GM23338 (cell line): ENCODE measurements at regions not wholly inside any gene's neighbourhood (a gene's known extent, or its start where the extent isn't known, plus 50 kb on each side); places are given as distances from the start of the nearest gene placed in this dataset.

Experiments
- ATAC-seq: fragments of 200-7000 bp; cut with Tn5 transposase; 3 replicates; pipeline ENCODE4 v1.9.1; 2020
- DNase-seq: peaks from one replicate; pipeline ENCODE4 v3.0.0-alpha.2; 2015; ENCODE audit warnings: low spot score
- H2AFZ ChIP-seq: fragments of 200-600 bp; sonication (generic); 2 replicates; pipeline ENCODE4 v1.8.0; 2016; ENCODE audit warnings: antibody characterized with exemption, mild to moderate bottlenecking, moderate library complexity
- H3F3A ChIP-seq: fragments of 200-600 bp; sonication (generic); replicated peaks from 2 replicates; pipeline ENCODE4 v1.8.0; 2017; ENCODE audit warnings: antibody characterized with exemption, mixed run types, low read depth
- H3K27ac ChIP-seq: fragments of 200-600 bp; sonication (generic); 2 replicates; pipeline ENCODE4 v1.6.1; 2016; ENCODE audit warnings: low read depth
- H3K27me3 ChIP-seq: fragments of 200-600 bp; sonication (generic); 2 replicates; pipeline ENCODE4 v1.8.0; 2016; ENCODE audit warnings: mild to moderate bottlenecking, mixed run types, moderate library complexity; ENCODE audit not compliant: insufficient read depth
- H3K36me3 ChIP-seq: fragments of 200-600 bp; sonication (generic); 2 replicates; pipeline ENCODE4 v1.8.0; 2016; ENCODE audit warnings: mild to moderate bottlenecking; ENCODE audit not compliant: insufficient read depth
- H3K4me1 ChIP-seq: fragments of 200-600 bp; sonication (generic); 2 replicates; pipeline ENCODE4 v1.8.0; 2016; ENCODE audit warnings: mild to moderate bottlenecking, moderate library complexity; ENCODE audit not compliant: insufficient read depth
- H3K4me2 ChIP-seq: fragments of 200-600 bp; sonication (generic); 2 replicates; pipeline ENCODE4 v1.7.1; 2017; ENCODE audit warnings: mixed run types
- H3K4me3 ChIP-seq: fragments of 200-600 bp; sonication (generic); 2 replicates; pipeline ENCODE4 v1.6.1; 2016; ENCODE audit warnings: mixed run types
- H3K79me2 ChIP-seq: fragments of 200-600 bp; sonication (generic); replicated peaks from 2 replicates; pipeline ENCODE4 v1.8.0; 2017; ENCODE audit warnings: mild to moderate bottlenecking; ENCODE audit not compliant: insufficient read depth
- H3K9me2 ChIP-seq: fragments of 200-600 bp; sonication (generic); 2 replicates; pipeline ENCODE4 v1.8.0; 2017; ENCODE audit not compliant: insufficient read depth
- H4K20me1 ChIP-seq: fragments of 200-600 bp; sonication (generic); replicated peaks from 2 replicates; pipeline ENCODE4 v1.8.0; 2017; ENCODE audit warnings: mild to moderate bottlenecking; ENCODE audit not compliant: insufficient read depth
- H3K27ac Mint-ChIP-seq: 2 replicates; pipeline ENCODE4 v1.8.0; 2020; ENCODE audit warnings: inconsistent platforms, mild to moderate bottlenecking, moderate library complexity, mixed read lengths
- H3K27me3 Mint-ChIP-seq: 3 replicates; pipeline ENCODE4 v1.8.0; 2022; ENCODE audit warnings: low read depth, mild to moderate bottlenecking, moderate library complexity, mixed read lengths, inconsistent platforms; ENCODE audit not compliant: insufficient read depth, poor library complexity
- H3K36me3 Mint-ChIP-seq: 3 replicates; pipeline ENCODE4 v1.8.0; 2021; ENCODE audit warnings: low read depth, mild to moderate bottlenecking, inconsistent platforms, moderate library complexity, mixed read lengths
- H3K4me1 Mint-ChIP-seq: 3 replicates; pipeline ENCODE4 v1.8.0; 2020; ENCODE audit warnings: mild to moderate bottlenecking, inconsistent platforms, mixed read lengths
- H3K4me3 Mint-ChIP-seq: 3 replicates; pipeline ENCODE4 v1.8.0; 2021; ENCODE audit warnings: moderate library complexity, mild to moderate bottlenecking, inconsistent platforms, mixed read lengths
- H3K9me3 Mint-ChIP-seq: 3 replicates; pipeline ENCODE4 v1.8.0; 2020; ENCODE audit warnings: moderate library complexity, mild to moderate bottlenecking, inconsistent platforms, mixed read lengths
- CREB1 ChIP-seq: fragments of 250-450 bp; sonication (Bioruptor Pico); IDR thresholded peaks from 2 replicates; pipeline ENCODE4 v1.5.0; 2020; ENCODE audit warnings: low read depth, mild to moderate bottlenecking, moderate library complexity
- EZH2 ChIP-seq: fragments of 200-600 bp; sonication (generic); IDR thresholded peaks from one replicate; pipeline ENCODE4 v1.8.0; 2017; ENCODE audit warnings: antibody characterized with exemption, mild to moderate bottlenecking, low read depth; ENCODE audit not compliant: unreplicated experiment
- EZH2phosphoT487 ChIP-seq: fragments of 200-600 bp; sonication (generic); IDR thresholded peaks from one replicate; pipeline ENCODE4 v1.8.1; 2018; ENCODE audit warnings: antibody characterized with exemption; ENCODE audit not compliant: unreplicated experiment
- JUNB ChIP-seq: IDR thresholded peaks from one replicate; pipeline ENCODE4 v1.6.1; 2016; ENCODE audit warnings: antibody characterized with exemption; ENCODE audit not compliant: unreplicated experiment
- NANOG ChIP-seq: IDR thresholded peaks from 2 replicates; pipeline ENCODE4 v1.6.1; 2016; ENCODE audit warnings: antibody characterized with exemption, borderline replicate concordance
- POLR2AphosphoS5 ChIP-seq: IDR thresholded peaks from 2 replicates; pipeline ENCODE4 v1.6.1; 2016; ENCODE audit warnings: antibody characterized with exemption, low read depth
- STAT1 ChIP-seq: IDR thresholded peaks from one replicate; pipeline ENCODE4 v1.6.1; 2016; ENCODE audit warnings: antibody characterized with exemption; ENCODE audit not compliant: unreplicated experiment
- ZNF114 ChIP-seq: fragments of 250-450 bp; sonication (Bioruptor Pico); IDR thresholded peaks from 2 replicates; pipeline ENCODE4 v1.5.0; 2020; ENCODE audit warnings: mild to moderate bottlenecking, moderate library complexity
- ZNF331 ChIP-seq: fragments of 250-450 bp; sonication (Bioruptor Pico); IDR thresholded peaks from 2 replicates; pipeline ENCODE4 v1.5.0; 2020; ENCODE audit warnings: low read depth, mild to moderate bottlenecking, moderate library complexity
- TF ChIP-seq, protein P1 (sequence below): fragments of 250-450 bp; sonication (Bioruptor Pico); IDR thresholded peaks from 2 replicates; pipeline ENCODE4 v1.5.0; 2020; ENCODE audit warnings: mild to moderate bottlenecking, moderate library complexity
- TF ChIP-seq, protein P2 (sequence below), 2 experiments: fragments of 200-600 bp in 1 of 2; sonication (generic) in 1 of 2; conservative IDR thresholded peaks; 2 replicates each; pipeline versions ENCODE4 v1.5.1 to v1.6.1; 2016 to 2017; ENCODE audit warnings: antibody characterized with exemption in 2 of 2, low read depth in 2 of 2, mild to moderate bottlenecking in 2 of 2, moderate library complexity in 1 of 2
- TF ChIP-seq, protein P3 (sequence below): IDR thresholded peaks from one replicate; pipeline ENCODE4 v1.6.1; 2018; ENCODE audit warnings: antibody characterized with exemption; ENCODE audit not compliant: unreplicated experiment
- TF ChIP-seq, protein P4 (sequence below): IDR thresholded peaks from 2 replicates; pipeline ENCODE4 v1.6.1; 2016; ENCODE audit warnings: antibody characterized with exemption

DNA sequence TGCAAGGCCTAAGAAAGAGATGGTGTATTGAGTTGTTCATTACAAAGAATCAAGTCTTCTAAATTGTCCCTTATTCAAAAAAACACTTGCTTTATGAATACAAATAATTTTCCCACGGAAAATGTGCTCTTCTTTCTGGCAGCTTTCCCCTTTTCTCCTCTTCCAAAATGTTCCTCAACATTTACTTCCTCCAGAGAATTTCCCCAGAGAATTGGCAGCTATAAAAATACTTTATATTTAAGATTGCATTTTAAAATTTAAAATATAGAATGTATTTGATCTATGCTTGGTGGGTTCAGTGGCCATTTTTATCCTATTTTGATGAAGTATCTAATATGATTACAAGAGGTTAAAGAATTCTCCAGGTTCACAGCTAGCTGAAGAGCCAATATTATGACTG is 521.0 kb downstream of the IQCM start:
- H3K27ac Mint-ChIP-seq, result no peak overlapping the region
- DNase-seq, result no peak
- H3K4me3 ChIP-seq, result no peak overlapping the region
- peaks cover 10% of the 10 kb centered on the region; the same call in 1 of the 3 replicates for H3K4me1 Mint-ChIP-seq
- H3F3A ChIP-seq, result no peaks in the 10 kb centered on the region
- no peak overlapping the region for H3K4me3 Mint-ChIP-seq
- no peak overlapping the region for H3K27ac ChIP-seq
- no peaks in the 10 kb centered on the region for H3K27me3 Mint-ChIP-seq
- no peaks in the 10 kb centered on the region for H3K79me2 ChIP-seq
- no peaks in the 10 kb centered on the region for H3K36me3 Mint-ChIP-seq
- no peaks in the 10 kb centered on the region for H3K4me1 ChIP-seq
- H3K9me3 Mint-ChIP-seq, result no peaks in the 10 kb centered on the region
- no peak for TF ChIP-seq POLR2AphosphoS5
- TF ChIP-seq, protein P1, sequence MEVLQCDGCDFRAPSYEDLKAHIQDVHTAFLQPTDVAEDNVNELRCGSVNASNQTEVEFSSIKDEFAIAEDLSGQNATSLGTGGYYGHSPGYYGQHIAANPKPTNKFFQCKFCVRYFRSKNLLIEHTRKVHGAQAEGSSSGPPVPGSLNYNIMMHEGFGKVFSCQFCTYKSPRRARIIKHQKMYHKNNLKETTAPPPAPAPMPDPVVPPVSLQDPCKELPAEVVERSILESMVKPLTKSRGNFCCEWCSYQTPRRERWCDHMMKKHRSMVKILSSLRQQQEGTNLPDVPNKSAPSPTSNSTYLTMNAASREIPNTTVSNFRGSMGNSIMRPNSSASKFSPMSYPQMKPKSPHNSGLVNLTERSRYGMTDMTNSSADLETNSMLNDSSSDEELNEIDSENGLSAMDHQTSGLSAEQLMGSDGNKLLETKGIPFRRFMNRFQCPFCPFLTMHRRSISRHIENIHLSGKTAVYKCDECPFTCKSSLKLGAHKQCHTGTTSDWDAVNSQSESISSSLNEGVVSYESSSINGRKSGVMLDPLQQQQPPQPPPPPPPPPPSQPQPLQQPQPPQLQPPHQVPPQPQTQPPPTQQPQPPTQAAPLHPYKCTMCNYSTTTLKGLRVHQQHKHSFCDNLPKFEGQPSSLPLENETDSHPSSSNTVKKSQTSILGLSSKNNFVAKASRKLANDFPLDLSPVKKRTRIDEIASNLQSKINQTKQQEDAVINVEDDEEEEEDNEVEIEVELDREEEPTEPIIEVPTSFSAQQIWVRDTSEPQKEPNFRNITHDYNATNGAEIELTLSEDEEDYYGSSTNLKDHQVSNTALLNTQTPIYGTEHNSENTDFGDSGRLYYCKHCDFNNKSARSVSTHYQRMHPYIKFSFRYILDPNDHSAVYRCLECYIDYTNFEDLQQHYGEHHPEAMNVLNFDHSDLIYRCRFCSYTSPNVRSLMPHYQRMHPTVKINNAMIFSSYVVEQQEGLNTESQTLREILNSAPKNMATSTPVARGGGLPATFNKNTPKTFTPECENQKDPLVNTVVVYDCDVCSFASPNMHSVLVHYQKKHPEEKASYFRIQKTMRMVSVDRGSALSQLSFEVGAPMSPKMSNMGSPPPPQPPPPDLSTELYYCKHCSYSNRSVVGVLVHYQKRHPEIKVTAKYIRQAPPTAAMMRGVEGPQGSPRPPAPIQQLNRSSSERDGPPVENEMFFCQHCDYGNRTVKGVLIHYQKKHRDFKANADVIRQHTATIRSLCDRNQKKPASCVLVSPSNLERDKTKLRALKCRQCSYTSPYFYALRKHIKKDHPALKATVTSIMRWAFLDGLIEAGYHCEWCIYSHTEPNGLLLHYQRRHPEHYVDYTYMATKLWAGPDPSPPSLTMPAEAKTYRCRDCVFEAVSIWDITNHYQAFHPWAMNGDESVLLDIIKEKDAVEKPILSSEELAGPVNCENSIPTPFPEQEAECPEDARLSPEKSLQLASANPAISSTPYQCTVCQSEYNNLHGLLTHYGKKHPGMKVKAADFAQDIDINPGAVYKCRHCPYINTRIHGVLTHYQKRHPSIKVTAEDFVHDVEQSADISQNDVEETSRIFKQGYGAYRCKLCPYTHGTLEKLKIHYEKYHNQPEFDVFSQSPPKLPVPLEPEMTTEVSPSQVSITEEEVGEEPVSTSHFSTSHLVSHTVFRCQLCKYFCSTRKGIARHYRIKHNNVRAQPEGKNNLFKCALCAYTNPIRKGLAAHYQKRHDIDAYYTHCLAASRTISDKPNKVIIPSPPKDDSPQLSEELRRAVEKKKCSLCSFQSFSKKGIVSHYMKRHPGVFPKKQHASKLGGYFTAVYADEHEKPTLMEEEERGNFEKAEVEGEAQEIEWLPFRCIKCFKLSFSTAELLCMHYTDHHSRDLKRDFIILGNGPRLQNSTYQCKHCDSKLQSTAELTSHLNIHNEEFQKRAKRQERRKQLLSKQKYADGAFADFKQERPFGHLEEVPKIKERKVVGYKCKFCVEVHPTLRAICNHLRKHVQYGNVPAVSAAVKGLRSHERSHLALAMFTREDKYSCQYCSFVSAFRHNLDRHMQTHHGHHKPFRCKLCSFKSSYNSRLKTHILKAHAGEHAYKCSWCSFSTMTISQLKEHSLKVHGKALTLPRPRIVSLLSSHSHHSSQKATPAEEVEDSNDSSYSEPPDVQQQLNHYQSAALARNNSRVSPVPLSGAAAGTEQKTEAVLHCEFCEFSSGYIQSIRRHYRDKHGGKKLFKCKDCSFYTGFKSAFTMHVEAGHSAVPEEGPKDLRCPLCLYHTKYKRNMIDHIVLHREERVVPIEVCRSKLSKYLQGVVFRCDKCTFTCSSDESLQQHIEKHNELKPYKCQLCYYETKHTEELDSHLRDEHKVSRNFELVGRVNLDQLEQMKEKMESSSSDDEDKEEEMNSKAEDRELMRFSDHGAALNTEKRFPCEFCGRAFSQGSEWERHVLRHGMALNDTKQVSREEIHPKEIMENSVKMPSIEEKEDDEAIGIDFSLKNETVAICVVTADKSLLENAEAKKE (CRISPR knock-in tag), result no peak
- no peak for TF ChIP-seq JUNB
- TF ChIP-seq, protein P2, sequence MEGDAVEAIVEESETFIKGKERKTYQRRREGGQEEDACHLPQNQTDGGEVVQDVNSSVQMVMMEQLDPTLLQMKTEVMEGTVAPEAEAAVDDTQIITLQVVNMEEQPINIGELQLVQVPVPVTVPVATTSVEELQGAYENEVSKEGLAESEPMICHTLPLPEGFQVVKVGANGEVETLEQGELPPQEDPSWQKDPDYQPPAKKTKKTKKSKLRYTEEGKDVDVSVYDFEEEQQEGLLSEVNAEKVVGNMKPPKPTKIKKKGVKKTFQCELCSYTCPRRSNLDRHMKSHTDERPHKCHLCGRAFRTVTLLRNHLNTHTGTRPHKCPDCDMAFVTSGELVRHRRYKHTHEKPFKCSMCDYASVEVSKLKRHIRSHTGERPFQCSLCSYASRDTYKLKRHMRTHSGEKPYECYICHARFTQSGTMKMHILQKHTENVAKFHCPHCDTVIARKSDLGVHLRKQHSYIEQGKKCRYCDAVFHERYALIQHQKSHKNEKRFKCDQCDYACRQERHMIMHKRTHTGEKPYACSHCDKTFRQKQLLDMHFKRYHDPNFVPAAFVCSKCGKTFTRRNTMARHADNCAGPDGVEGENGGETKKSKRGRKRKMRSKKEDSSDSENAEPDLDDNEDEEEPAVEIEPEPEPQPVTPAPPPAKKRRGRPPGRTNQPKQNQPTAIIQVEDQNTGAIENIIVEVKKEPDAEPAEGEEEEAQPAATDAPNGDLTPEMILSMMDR (conservative IDR thresholded peaks at IDR 0.05; ENCODE audit: low read depth in 2 of 2), result no peak
- no peak for TF ChIP-seq ZNF331 (CRISPR knock-in tag)
- no peak for TF ChIP-seq ZNF114 (CRISPR knock-in tag)
- no peak for TF ChIP-seq EZH2
- TF ChIP-seq, protein P3, sequence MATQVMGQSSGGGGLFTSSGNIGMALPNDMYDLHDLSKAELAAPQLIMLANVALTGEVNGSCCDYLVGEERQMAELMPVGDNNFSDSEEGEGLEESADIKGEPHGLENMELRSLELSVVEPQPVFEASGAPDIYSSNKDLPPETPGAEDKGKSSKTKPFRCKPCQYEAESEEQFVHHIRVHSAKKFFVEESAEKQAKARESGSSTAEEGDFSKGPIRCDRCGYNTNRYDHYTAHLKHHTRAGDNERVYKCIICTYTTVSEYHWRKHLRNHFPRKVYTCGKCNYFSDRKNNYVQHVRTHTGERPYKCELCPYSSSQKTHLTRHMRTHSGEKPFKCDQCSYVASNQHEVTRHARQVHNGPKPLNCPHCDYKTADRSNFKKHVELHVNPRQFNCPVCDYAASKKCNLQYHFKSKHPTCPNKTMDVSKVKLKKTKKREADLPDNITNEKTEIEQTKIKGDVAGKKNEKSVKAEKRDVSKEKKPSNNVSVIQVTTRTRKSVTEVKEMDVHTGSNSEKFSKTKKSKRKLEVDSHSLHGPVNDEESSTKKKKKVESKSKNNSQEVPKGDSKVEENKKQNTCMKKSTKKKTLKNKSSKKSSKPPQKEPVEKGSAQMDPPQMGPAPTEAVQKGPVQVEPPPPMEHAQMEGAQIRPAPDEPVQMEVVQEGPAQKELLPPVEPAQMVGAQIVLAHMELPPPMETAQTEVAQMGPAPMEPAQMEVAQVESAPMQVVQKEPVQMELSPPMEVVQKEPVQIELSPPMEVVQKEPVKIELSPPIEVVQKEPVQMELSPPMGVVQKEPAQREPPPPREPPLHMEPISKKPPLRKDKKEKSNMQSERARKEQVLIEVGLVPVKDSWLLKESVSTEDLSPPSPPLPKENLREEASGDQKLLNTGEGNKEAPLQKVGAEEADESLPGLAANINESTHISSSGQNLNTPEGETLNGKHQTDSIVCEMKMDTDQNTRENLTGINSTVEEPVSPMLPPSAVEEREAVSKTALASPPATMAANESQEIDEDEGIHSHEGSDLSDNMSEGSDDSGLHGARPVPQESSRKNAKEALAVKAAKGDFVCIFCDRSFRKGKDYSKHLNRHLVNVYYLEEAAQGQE, result no peak
- TF ChIP-seq EZH2phosphoT487, result no peak
- TF ChIP-seq, protein P4, sequence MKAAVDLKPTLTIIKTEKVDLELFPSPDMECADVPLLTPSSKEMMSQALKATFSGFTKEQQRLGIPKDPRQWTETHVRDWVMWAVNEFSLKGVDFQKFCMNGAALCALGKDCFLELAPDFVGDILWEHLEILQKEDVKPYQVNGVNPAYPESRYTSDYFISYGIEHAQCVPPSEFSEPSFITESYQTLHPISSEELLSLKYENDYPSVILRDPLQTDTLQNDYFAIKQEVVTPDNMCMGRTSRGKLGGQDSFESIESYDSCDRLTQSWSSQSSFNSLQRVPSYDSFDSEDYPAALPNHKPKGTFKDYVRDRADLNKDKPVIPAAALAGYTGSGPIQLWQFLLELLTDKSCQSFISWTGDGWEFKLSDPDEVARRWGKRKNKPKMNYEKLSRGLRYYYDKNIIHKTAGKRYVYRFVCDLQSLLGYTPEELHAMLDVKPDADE, result no peak
- no peak for TF ChIP-seq CREB1
- TF ChIP-seq NANOG, result no peak
- no peak for TF ChIP-seq STAT1
- H3K9me2 ChIP-seq, result no peaks in the 10 kb centered on the region
- no peaks in the 10 kb centered on the region for H3K36me3 ChIP-seq
- no peaks in the 10 kb centered on the region for H4K20me1 ChIP-seq
- no peaks in the 10 kb centered on the region for H3K27me3 ChIP-seq
- H2AFZ ChIP-seq, result no peak overlapping the region
- H3K4me2 ChIP-seq, result no peak overlapping the region
- no peak for ATAC-seq
